Neural cell (in vitro differentiated cells): ENCODE measurements at regions not wholly inside any gene's neighbourhood (a gene's known extent, or its start where the extent isn't known, plus 50 kb on each side); places are given as distances from the start of the nearest gene placed in this dataset.

Source experiments
- EZH2 ChIP-seq: fragments of 200-600, 300-800 bp; shearing (Covaris generic), sonication (generic); IDR thresholded peaks from 2 replicates; pipeline ENCODE4 v1.6.1; 2014; ENCODE audit warnings: antibody characterized with exemption, low read length, borderline replicate concordance, mild to moderate bottlenecking; ENCODE audit not compliant: insufficient read depth, poor library complexity, severe bottlenecking
- MXI1 ChIP-seq: fragments of 450-650 bp; conservative IDR thresholded peaks from 2 replicates; pipeline ENCODE4 v1.6.1; 2014; ENCODE audit warnings: antibody characterized with exemption, mild to moderate bottlenecking; ENCODE audit not compliant: poor library complexity, severe bottlenecking
- POLR2AphosphoS5 ChIP-seq: IDR thresholded peaks from 2 replicates; pipeline ENCODE4 v1.6.1; 2012
- RAD21 ChIP-seq: fragments of 450-650 bp; conservative IDR thresholded peaks from 2 replicates; pipeline ENCODE4 v1.6.1; 2014; ENCODE audit warnings: antibody characterized with exemption, mild to moderate bottlenecking, moderate library complexity
- SMC3 ChIP-seq: fragments of 450-650 bp; conservative IDR thresholded peaks from 2 replicates; pipeline ENCODE4 v1.6.1; 2014; ENCODE audit warnings: antibody characterized with exemption, mild to moderate bottlenecking, moderate library complexity; ENCODE audit not compliant: poor library complexity
- TAF1 ChIP-seq: IDR thresholded peaks from 2 replicates; pipeline ENCODE4 v1.6.1; 2012; ENCODE audit warnings: low read depth
- TF ChIP-seq, protein P1 (sequence below): fragments of 450-650 bp; IDR thresholded peaks from 2 replicates; pipeline ENCODE4 v1.5.1; 2014; ENCODE audit warnings: antibody characterized with exemption, mild to moderate bottlenecking, moderate library complexity; ENCODE audit not compliant: poor library complexity, severe bottlenecking
- TF ChIP-seq, protein P2 (sequence below): IDR thresholded peaks from 2 replicates; pipeline ENCODE4 v1.6.1; 2012; ENCODE audit warnings: borderline replicate concordance

DNA sequence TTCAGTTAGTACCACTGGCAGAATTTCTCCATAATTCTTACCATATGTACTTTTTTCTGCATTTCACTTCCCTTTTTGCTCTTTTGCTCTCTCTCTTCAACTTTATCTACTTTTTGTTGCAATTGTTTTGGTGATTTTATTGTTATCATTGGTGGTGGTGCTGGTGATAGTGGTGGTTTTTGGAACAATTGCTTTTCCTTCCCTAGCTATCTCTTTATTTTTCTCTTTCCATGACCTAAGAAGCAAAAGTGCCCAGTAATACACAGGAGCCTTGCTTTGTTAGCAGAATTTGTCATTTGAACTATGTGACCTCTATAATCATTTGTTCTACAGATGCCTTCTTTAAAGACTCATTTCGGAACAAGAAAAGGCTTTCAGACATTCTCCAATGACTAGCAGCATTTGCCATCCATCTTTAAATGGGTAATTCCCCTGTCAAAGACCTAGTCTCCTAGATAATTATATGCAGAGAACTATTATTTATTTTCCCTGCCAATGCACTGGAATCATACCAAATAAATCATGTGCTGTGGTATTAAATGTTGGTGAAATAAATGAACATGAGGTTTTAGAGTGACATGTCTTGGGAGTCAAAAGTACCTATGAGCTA is 154.5 kb downstream of the GASK1B start:
- TF ChIP-seq, protein P1, sequence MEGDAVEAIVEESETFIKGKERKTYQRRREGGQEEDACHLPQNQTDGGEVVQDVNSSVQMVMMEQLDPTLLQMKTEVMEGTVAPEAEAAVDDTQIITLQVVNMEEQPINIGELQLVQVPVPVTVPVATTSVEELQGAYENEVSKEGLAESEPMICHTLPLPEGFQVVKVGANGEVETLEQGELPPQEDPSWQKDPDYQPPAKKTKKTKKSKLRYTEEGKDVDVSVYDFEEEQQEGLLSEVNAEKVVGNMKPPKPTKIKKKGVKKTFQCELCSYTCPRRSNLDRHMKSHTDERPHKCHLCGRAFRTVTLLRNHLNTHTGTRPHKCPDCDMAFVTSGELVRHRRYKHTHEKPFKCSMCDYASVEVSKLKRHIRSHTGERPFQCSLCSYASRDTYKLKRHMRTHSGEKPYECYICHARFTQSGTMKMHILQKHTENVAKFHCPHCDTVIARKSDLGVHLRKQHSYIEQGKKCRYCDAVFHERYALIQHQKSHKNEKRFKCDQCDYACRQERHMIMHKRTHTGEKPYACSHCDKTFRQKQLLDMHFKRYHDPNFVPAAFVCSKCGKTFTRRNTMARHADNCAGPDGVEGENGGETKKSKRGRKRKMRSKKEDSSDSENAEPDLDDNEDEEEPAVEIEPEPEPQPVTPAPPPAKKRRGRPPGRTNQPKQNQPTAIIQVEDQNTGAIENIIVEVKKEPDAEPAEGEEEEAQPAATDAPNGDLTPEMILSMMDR, result no peak
- TF ChIP-seq EZH2, result no peak
- TF ChIP-seq, protein P2, sequence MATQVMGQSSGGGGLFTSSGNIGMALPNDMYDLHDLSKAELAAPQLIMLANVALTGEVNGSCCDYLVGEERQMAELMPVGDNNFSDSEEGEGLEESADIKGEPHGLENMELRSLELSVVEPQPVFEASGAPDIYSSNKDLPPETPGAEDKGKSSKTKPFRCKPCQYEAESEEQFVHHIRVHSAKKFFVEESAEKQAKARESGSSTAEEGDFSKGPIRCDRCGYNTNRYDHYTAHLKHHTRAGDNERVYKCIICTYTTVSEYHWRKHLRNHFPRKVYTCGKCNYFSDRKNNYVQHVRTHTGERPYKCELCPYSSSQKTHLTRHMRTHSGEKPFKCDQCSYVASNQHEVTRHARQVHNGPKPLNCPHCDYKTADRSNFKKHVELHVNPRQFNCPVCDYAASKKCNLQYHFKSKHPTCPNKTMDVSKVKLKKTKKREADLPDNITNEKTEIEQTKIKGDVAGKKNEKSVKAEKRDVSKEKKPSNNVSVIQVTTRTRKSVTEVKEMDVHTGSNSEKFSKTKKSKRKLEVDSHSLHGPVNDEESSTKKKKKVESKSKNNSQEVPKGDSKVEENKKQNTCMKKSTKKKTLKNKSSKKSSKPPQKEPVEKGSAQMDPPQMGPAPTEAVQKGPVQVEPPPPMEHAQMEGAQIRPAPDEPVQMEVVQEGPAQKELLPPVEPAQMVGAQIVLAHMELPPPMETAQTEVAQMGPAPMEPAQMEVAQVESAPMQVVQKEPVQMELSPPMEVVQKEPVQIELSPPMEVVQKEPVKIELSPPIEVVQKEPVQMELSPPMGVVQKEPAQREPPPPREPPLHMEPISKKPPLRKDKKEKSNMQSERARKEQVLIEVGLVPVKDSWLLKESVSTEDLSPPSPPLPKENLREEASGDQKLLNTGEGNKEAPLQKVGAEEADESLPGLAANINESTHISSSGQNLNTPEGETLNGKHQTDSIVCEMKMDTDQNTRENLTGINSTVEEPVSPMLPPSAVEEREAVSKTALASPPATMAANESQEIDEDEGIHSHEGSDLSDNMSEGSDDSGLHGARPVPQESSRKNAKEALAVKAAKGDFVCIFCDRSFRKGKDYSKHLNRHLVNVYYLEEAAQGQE, result no peak
- TF ChIP-seq RAD21, result no peak
- no peak for TF ChIP-seq MXI1
- no peak for TF ChIP-seq TAF1
- no peak for TF ChIP-seq SMC3
- TF ChIP-seq POLR2AphosphoS5, result no peak
